ENCODE measurements at regions not wholly inside any gene's neighbourhood (a gene's known extent, or its start where the extent isn't known, plus 50 kb on each side); places are given as distances from the start of the nearest gene placed in this dataset.
A peak's percentile ranks its signal among the peaks of the same experiment; 100 is the strongest.
"Not testable (repeated sequence)": the region's sequence is repeated elsewhere in the genome, so short reads cannot be mapped to it uniquely, and the experiment has no call there.

- Mint-ChIP-seq H3K9me3 (peaks cover 14 to 70% (median 35%) of the 10 kb centered on the region in 6 donors), H3K4me3 (no peak overlapping the region), H3K36me3 (no peaks in the 10 kb centered on the region), H3K27me3 (ENCODE audit: low read depth in 3 of 3) (no peaks in the 10 kb centered on the region), H3K4me1 (no peaks in the 10 kb centered on the region), H3K27ac (no peak overlapping the region)
- DNase-seq: no peak
Observed at GRCh38 chr3:21220944-21221343, 530.1 kb downstream of the ZNF385D start.

GRCh38 chr3:21216598-21216997, 534.4 kb downstream of the ZNF385D start:
- Mint-ChIP-seq H3K27ac (no peak overlapping the region), H3K4me3 (no peak overlapping the region), H3K36me3 (no peaks in the 10 kb centered on the region), H3K4me1 (no peaks in the 10 kb centered on the region), H3K27me3 (ENCODE audit: low read depth in 3 of 3) (peaks cover 0 to 2% (median 0%) of the 10 kb centered on the region in 3 donors), H3K9me3 (peaks cover 21 to 80% (median 33%) of the 10 kb centered on the region in 6 donors)
- no peak for DNase-seq

- not testable (repeated sequence) for H3K36me3 Mint-ChIP-seq; H3K4me1 Mint-ChIP-seq; H3K27ac Mint-ChIP-seq; DNase-seq; H3K27me3 Mint-ChIP-seq (ENCODE audit: low read depth in 3 of 3); H3K4me3 Mint-ChIP-seq
- H3K9me3 Mint-ChIP-seq: peaks cover 20 to 54% (median 42%) of the 10 kb centered on the region in 6 donors
Observed at GRCh38 chr3:21204122-21204521, 546.9 kb downstream of the ZNF385D start.

- no peak for DNase-seq
- Mint-ChIP-seq H3K9me3 (peaks cover 6 to 26% (median 13%) of the 10 kb centered on the region in 6 donors), H3K36me3 (peaks cover 0 to 4% (median 3%) of the 10 kb centered on the region in 3 donors), H3K27ac (no peak overlapping the region), H3K4me1 (no peaks in the 10 kb centered on the region), H3K27me3 (ENCODE audit: low read depth in 3 of 3) (no peaks in the 10 kb centered on the region), H3K4me3 (no peak overlapping the region)
Observed at GRCh38 chr3:21195203-21195602, 555.8 kb downstream of the ZNF385D start.

GRCh38 chr3:21194036-21194435, 557.0 kb downstream of the ZNF385D start:
- not testable (repeated sequence) for DNase-seq; H3K36me3 Mint-ChIP-seq; H3K4me1 Mint-ChIP-seq; H3K27ac Mint-ChIP-seq; H3K27me3 Mint-ChIP-seq (ENCODE audit: low read depth in 3 of 3)
- peak overlapping the region in 1 of 5 donors; percentile 16 for H3K4me3 Mint-ChIP-seq
- H3K9me3 Mint-ChIP-seq: peaks cover 0 to 18% (median 8%) of the 10 kb centered on the region in 6 donors

GRCh38 chr3:21188459-21188858, 562.6 kb downstream of the ZNF385D start:
- Mint-ChIP-seq H3K9me3 (peaks cover 5 to 19% (median 13%) of the 10 kb centered on the region in 6 donors), H3K4me3 (no peak overlapping the region), H3K4me1 (no peaks in the 10 kb centered on the region), H3K36me3 (peaks cover 0 to 8% (median 0%) of the 10 kb centered on the region in 3 donors), H3K27me3 (ENCODE audit: low read depth in 3 of 3) (no peaks in the 10 kb centered on the region), H3K27ac (no peak overlapping the region)
- no peak for DNase-seq

GRCh38 chr3:21185816-21186314, 565.1 kb downstream of the ZNF385D start:
- H3K27ac Mint-ChIP-seq: no peak overlapping the region
- DNase-seq: no peak

GRCh38 chr3:21174461-21174860, 576.5 kb downstream of the ZNF385D start:
- no peaks in the 10 kb centered on the region for H3K4me1 Mint-ChIP-seq

More at GRCh38 chr3:21185816-21186314, 565.1 kb downstream of the ZNF385D start:
- H3K9me3 Mint-ChIP-seq: peaks cover 5 to 14% (median 10%) of the 10 kb centered on the region in 6 donors
- peaks cover 0 to 4% (median 0%) of the 10 kb centered on the region in 3 donors for H3K36me3 Mint-ChIP-seq
- H3K4me1 Mint-ChIP-seq: no peaks in the 10 kb centered on the region
- no peaks in the 10 kb centered on the region for H3K27me3 Mint-ChIP-seq (ENCODE audit: low read depth in 3 of 3)
- H3K4me3 Mint-ChIP-seq: no peak overlapping the region

GRCh38 chr3:21170964-21171363, 580.0 kb downstream of the ZNF385D start:
- Mint-ChIP-seq H3K36me3 (no peaks in the 10 kb centered on the region), H3K27me3 (ENCODE audit: low read depth in 3 of 3) (no peaks in the 10 kb centered on the region), H3K9me3 (peaks cover 12 to 49% (median 22%) of the 10 kb centered on the region in 6 donors), H3K4me1 (no peaks in the 10 kb centered on the region), H3K4me3 (no peak overlapping the region), H3K27ac (no peak overlapping the region)
- DNase-seq: no peak

More at GRCh38 chr3:21174461-21174860, 576.5 kb downstream of the ZNF385D start:
- Mint-ChIP-seq H3K4me3 (no peak overlapping the region), H3K27ac (no peak overlapping the region), H3K9me3 (peaks cover 17 to 66% (median 41%) of the 10 kb centered on the region in 6 donors), H3K36me3 (peaks cover 0 to 4% (median 0%) of the 10 kb centered on the region in 3 donors), H3K27me3 (ENCODE audit: low read depth in 3 of 3) (peaks cover 0 to 1% (median 0%) of the 10 kb centered on the region in 3 donors)
- no peak for DNase-seq

- H3K4me3 Mint-ChIP-seq: no peak overlapping the region
- H3K9me3 Mint-ChIP-seq: peaks cover 8 to 45% (median 17%) of the 10 kb centered on the region in 6 donors
- DNase-seq: no peak
- H3K27me3 Mint-ChIP-seq (ENCODE audit: low read depth in 3 of 3): no peaks in the 10 kb centered on the region
- H3K36me3 Mint-ChIP-seq: no peaks in the 10 kb centered on the region
- H3K27ac Mint-ChIP-seq: no peak overlapping the region
- no peaks in the 10 kb centered on the region for H3K4me1 Mint-ChIP-seq
Observed at GRCh38 chr3:21169948-21170347, 581.1 kb downstream of the ZNF385D start.

GRCh38 chr3:21168471-21168870, 582.5 kb downstream of the ZNF385D start:
- no peak overlapping the region for H3K27ac Mint-ChIP-seq
- no peaks in the 10 kb centered on the region for H3K27me3 Mint-ChIP-seq (ENCODE audit: low read depth in 3 of 3)
- DNase-seq: no peak
- H3K9me3 Mint-ChIP-seq: peaks cover 3 to 32% (median 14%) of the 10 kb centered on the region in 6 donors
- no peaks in the 10 kb centered on the region for H3K4me1 Mint-ChIP-seq
- no peak overlapping the region for H3K4me3 Mint-ChIP-seq
- no peaks in the 10 kb centered on the region for H3K36me3 Mint-ChIP-seq

- Mint-ChIP-seq H3K4me1 (no peaks in the 10 kb centered on the region), H3K27me3 (ENCODE audit: low read depth in 3 of 3) (no peaks in the 10 kb centered on the region), H3K4me3 (no peak overlapping the region), H3K9me3 (peaks cover 8 to 51% (median 13%) of the 10 kb centered on the region in 6 donors), H3K27ac (no peak overlapping the region), H3K36me3 (no peaks in the 10 kb centered on the region)
- DNase-seq: no peak
Observed at GRCh38 chr3:21163956-21164355, 587.1 kb downstream of the ZNF385D start.

GRCh38 chr3:21159543-21159906, 591.5 kb downstream of the ZNF385D start:
- peaks cover 12 to 60% (median 19%) of the 10 kb centered on the region in 6 donors for H3K9me3 Mint-ChIP-seq
- H3K27ac Mint-ChIP-seq: no peak overlapping the region
- no peaks in the 10 kb centered on the region for H3K4me1 Mint-ChIP-seq
- no peak for DNase-seq
- peaks cover 0 to 2% (median 0%) of the 10 kb centered on the region in 3 donors for H3K27me3 Mint-ChIP-seq (ENCODE audit: low read depth in 3 of 3)
- H3K4me3 Mint-ChIP-seq: no peak overlapping the region
- peaks cover 0 to 3% (median 0%) of the 10 kb centered on the region in 3 donors for H3K36me3 Mint-ChIP-seq

GRCh38 chr3:21158861-21159542, 592.0 kb downstream of the ZNF385D start:
- DNase-seq: no peak
- H3K36me3 Mint-ChIP-seq: peaks cover 0 to 3% (median 0%) of the 10 kb centered on the region in 3 donors
- peaks cover 0 to 2% (median 0%) of the 10 kb centered on the region in 3 donors for H3K27me3 Mint-ChIP-seq (ENCODE audit: low read depth in 3 of 3)
- H3K4me3 Mint-ChIP-seq: no peak overlapping the region
- peaks cover 12 to 62% (median 19%) of the 10 kb centered on the region in 6 donors for H3K9me3 Mint-ChIP-seq
- no peaks in the 10 kb centered on the region for H3K4me1 Mint-ChIP-seq
- H3K27ac Mint-ChIP-seq: no peak overlapping the region
